Neural cell (in vitro differentiated cells): ENCODE measurements at regions not wholly inside any gene's neighbourhood (a gene's known extent, or its start where the extent isn't known, plus 50 kb on each side); places are given as distances from the start of the nearest gene placed in this dataset.

Experiments
- H2AFZ ChIP-seq: fragments of 200-600, 300-800 bp; sonication (generic), shearing (Covaris generic); 2 replicates; pipeline ENCODE4 v1.6.0; 2014; ENCODE audit warnings: low read depth, mild to moderate bottlenecking, antibody characterized with exemption, low read length, moderate library complexity
- H3F3A ChIP-seq: fragments of 200-600 bp; shearing (Covaris generic); 2 replicates; pipeline ENCODE4 v1.6.1; 2016; ENCODE audit warnings: mild to moderate bottlenecking, moderate library complexity, mixed read lengths, antibody characterized with exemption, low read length; ENCODE audit not compliant: insufficient read depth, poor library complexity, severe bottlenecking
- H3K27ac ChIP-seq: fragments of 200-600, 300-800 bp; sonication (generic), shearing (Covaris generic); 2 replicates; pipeline ENCODE4 v1.5.1; 2014; ENCODE audit warnings: mild to moderate bottlenecking, low read length, moderate library complexity
- H3K27me3 ChIP-seq: fragments of 300-800, 200-600 bp; sonication (generic), shearing (Covaris generic); 2 replicates; pipeline ENCODE4 v1.6.0; 2014; ENCODE audit warnings: mild to moderate bottlenecking, low read depth, low read length, moderate library complexity; ENCODE audit not compliant: insufficient read depth
- H3K36me3 ChIP-seq: fragments of 300-800, 200-600 bp; sonication (generic), shearing (Covaris generic); 2 replicates; pipeline ENCODE4 v1.5.1; 2014; ENCODE audit warnings: mild to moderate bottlenecking, antibody characterized with exemption, low read length, moderate library complexity; ENCODE audit not compliant: insufficient read depth
- H3K4me2 ChIP-seq: fragments of 300-800, 200-600 bp; sonication (generic), shearing (Covaris generic); 2 replicates; pipeline ENCODE4 v1.6.0; 2014; ENCODE audit warnings: mild to moderate bottlenecking, low read length
- H3K4me3 ChIP-seq: fragments of 300-800, 200-600 bp; sonication (generic), shearing (Covaris generic); 2 replicates; pipeline ENCODE4 v1.5.1; 2014; ENCODE audit warnings: mild to moderate bottlenecking, low read length, moderate library complexity
- H3K79me2 ChIP-seq: fragments of 200-600 bp; shearing (Covaris generic); replicated peaks from 2 replicates; pipeline ENCODE4 v1.6.0; 2014; ENCODE audit warnings: mild to moderate bottlenecking, low read length, moderate library complexity; ENCODE audit not compliant: insufficient read depth
- H3K9ac ChIP-seq: fragments of 300-800, 200-600 bp; sonication (generic), shearing (Covaris generic); 2 replicates; pipeline ENCODE4 v1.6.1; 2016; ENCODE audit warnings: mild to moderate bottlenecking, low read length, mixed read lengths
- H3K9me2 ChIP-seq: fragments of 200-600 bp; shearing (Covaris generic); 2 replicates; pipeline ENCODE4 v1.6.1; 2016; ENCODE audit warnings: mild to moderate bottlenecking, low read length, mixed read lengths; ENCODE audit not compliant: insufficient read depth
- H3K9me3 ChIP-seq: fragments of 200-600, 300-800 bp; sonication (generic), shearing (Covaris generic); 2 replicates; pipeline ENCODE4 v1.6.1; 2016; ENCODE audit warnings: mild to moderate bottlenecking, mixed run types, low read length, moderate library complexity, mixed read lengths
- H4K20me1 ChIP-seq: fragments of 200-600 bp; shearing (Covaris generic); 2 replicates; pipeline ENCODE4 v1.6.1; 2016; ENCODE audit warnings: mild to moderate bottlenecking, mixed run types; ENCODE audit not compliant: insufficient read depth
- EP300 ChIP-seq: fragments of 450-650 bp; conservative IDR thresholded peaks from 2 replicates; pipeline ENCODE4 v1.6.1; 2014; ENCODE audit warnings: antibody characterized with exemption, mild to moderate bottlenecking, moderate library complexity; ENCODE audit not compliant: poor library complexity, severe bottlenecking
- EZH2 ChIP-seq: fragments of 200-600, 300-800 bp; shearing (Covaris generic), sonication (generic); IDR thresholded peaks from 2 replicates; pipeline ENCODE4 v1.6.1; 2014; ENCODE audit warnings: antibody characterized with exemption, low read length, borderline replicate concordance, mild to moderate bottlenecking; ENCODE audit not compliant: insufficient read depth, poor library complexity, severe bottlenecking
- MXI1 ChIP-seq: fragments of 450-650 bp; conservative IDR thresholded peaks from 2 replicates; pipeline ENCODE4 v1.6.1; 2014; ENCODE audit warnings: antibody characterized with exemption, mild to moderate bottlenecking; ENCODE audit not compliant: poor library complexity, severe bottlenecking
- POLR2AphosphoS5 ChIP-seq: IDR thresholded peaks from 2 replicates; pipeline ENCODE4 v1.6.1; 2012
- RAD21 ChIP-seq: fragments of 450-650 bp; conservative IDR thresholded peaks from 2 replicates; pipeline ENCODE4 v1.6.1; 2014; ENCODE audit warnings: antibody characterized with exemption, mild to moderate bottlenecking, moderate library complexity
- SMC3 ChIP-seq: fragments of 450-650 bp; conservative IDR thresholded peaks from 2 replicates; pipeline ENCODE4 v1.6.1; 2014; ENCODE audit warnings: antibody characterized with exemption, mild to moderate bottlenecking, moderate library complexity; ENCODE audit not compliant: poor library complexity
- TAF1 ChIP-seq: IDR thresholded peaks from 2 replicates; pipeline ENCODE4 v1.6.1; 2012; ENCODE audit warnings: low read depth
- TF ChIP-seq, protein P1 (sequence below): IDR thresholded peaks from 2 replicates; pipeline ENCODE4 v1.6.1; 2012; ENCODE audit warnings: borderline replicate concordance
- TF ChIP-seq, protein P2 (sequence below): fragments of 450-650 bp; IDR thresholded peaks from 2 replicates; pipeline ENCODE4 v1.5.1; 2014; ENCODE audit warnings: antibody characterized with exemption, mild to moderate bottlenecking, moderate library complexity; ENCODE audit not compliant: poor library complexity, severe bottlenecking

DNA sequence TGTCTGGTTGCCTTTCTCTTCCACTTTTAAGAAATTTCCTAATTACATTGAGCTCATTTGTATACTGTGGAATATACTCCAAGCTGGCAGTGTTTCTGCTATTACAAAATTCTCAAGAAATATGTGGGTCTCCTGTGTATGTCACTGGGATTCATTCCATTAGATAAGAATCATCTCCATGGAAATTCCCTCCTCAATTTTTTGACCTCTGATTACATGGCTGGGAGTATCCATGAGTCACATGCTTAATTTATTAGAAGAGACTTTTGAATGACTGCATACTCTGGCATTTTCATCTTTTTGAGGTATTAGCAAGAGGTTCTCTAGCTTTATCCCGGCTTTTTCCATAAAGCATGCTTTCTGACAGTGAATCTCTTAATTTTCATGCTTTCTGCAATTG is 665.5 kb upstream of the CNTNAP5 start:
- Histone ChIP-seq H3K9me3 (no peaks in the 10 kb centered on the region), H3F3A (no peaks in the 10 kb centered on the region), H3K4me3 (no peak overlapping the region), H3K9me2 (no peaks in the 10 kb centered on the region), H3K27me3 (no peaks in the 10 kb centered on the region), H3K36me3 (no peaks in the 10 kb centered on the region), H4K20me1 (no peaks in the 10 kb centered on the region), H2AFZ (no peak overlapping the region), H3K79me2 (no peaks in the 10 kb centered on the region), H3K9ac (no peak overlapping the region), H3K27ac (no peak overlapping the region), H3K4me2 (no peak overlapping the region)
- no peak for TF ChIP-seq MXI1
- TF ChIP-seq RAD21 = no peak
- TF ChIP-seq, protein P1, sequence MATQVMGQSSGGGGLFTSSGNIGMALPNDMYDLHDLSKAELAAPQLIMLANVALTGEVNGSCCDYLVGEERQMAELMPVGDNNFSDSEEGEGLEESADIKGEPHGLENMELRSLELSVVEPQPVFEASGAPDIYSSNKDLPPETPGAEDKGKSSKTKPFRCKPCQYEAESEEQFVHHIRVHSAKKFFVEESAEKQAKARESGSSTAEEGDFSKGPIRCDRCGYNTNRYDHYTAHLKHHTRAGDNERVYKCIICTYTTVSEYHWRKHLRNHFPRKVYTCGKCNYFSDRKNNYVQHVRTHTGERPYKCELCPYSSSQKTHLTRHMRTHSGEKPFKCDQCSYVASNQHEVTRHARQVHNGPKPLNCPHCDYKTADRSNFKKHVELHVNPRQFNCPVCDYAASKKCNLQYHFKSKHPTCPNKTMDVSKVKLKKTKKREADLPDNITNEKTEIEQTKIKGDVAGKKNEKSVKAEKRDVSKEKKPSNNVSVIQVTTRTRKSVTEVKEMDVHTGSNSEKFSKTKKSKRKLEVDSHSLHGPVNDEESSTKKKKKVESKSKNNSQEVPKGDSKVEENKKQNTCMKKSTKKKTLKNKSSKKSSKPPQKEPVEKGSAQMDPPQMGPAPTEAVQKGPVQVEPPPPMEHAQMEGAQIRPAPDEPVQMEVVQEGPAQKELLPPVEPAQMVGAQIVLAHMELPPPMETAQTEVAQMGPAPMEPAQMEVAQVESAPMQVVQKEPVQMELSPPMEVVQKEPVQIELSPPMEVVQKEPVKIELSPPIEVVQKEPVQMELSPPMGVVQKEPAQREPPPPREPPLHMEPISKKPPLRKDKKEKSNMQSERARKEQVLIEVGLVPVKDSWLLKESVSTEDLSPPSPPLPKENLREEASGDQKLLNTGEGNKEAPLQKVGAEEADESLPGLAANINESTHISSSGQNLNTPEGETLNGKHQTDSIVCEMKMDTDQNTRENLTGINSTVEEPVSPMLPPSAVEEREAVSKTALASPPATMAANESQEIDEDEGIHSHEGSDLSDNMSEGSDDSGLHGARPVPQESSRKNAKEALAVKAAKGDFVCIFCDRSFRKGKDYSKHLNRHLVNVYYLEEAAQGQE = no peak
- no peak for TF ChIP-seq EZH2
- TF ChIP-seq TAF1 = no peak
- TF ChIP-seq, protein P2, sequence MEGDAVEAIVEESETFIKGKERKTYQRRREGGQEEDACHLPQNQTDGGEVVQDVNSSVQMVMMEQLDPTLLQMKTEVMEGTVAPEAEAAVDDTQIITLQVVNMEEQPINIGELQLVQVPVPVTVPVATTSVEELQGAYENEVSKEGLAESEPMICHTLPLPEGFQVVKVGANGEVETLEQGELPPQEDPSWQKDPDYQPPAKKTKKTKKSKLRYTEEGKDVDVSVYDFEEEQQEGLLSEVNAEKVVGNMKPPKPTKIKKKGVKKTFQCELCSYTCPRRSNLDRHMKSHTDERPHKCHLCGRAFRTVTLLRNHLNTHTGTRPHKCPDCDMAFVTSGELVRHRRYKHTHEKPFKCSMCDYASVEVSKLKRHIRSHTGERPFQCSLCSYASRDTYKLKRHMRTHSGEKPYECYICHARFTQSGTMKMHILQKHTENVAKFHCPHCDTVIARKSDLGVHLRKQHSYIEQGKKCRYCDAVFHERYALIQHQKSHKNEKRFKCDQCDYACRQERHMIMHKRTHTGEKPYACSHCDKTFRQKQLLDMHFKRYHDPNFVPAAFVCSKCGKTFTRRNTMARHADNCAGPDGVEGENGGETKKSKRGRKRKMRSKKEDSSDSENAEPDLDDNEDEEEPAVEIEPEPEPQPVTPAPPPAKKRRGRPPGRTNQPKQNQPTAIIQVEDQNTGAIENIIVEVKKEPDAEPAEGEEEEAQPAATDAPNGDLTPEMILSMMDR = no peak
- TF ChIP-seq POLR2AphosphoS5 = no peak
- TF ChIP-seq EP300 = no peak
- TF ChIP-seq SMC3 = no peak

- Histone ChIP-seq H3K79me2 (no peaks in the 10 kb centered on the region), H3K27me3 (no peaks in the 10 kb centered on the region), H4K20me1 (no peaks in the 10 kb centered on the region), H3K4me2 (no peak overlapping the region), H3K9me3 (no peaks in the 10 kb centered on the region), H2AFZ (no peak overlapping the region), H3K4me3 (no peak overlapping the region), H3K9me2 (no peaks in the 10 kb centered on the region), H3K36me3 (no peaks in the 10 kb centered on the region), H3F3A (no peaks in the 10 kb centered on the region), H3K27ac (no peak overlapping the region), H3K9ac (no peak overlapping the region)
- TF ChIP-seq SMC3 (no peak), EZH2 (no peak), EP300 (no peak), RAD21 (no peak), POLR2AphosphoS5 (no peak), MXI1 (no peak), TAF1 (no peak)
- TF ChIP-seq, protein P2 = no peak
- TF ChIP-seq, protein P1 = no peak
Observed at GRCh38 chr2:123362671-123363440, 662.2 kb upstream of the CNTNAP5 start.
